ENCODE measurements at regions not wholly inside any gene's neighbourhood (a gene's known extent, or its start where the extent isn't known, plus 50 kb on each side); places are given as distances from the start of the nearest gene placed in this dataset.
A peak's percentile ranks its signal among the peaks of the same experiment; 100 is the strongest.

DNA sequence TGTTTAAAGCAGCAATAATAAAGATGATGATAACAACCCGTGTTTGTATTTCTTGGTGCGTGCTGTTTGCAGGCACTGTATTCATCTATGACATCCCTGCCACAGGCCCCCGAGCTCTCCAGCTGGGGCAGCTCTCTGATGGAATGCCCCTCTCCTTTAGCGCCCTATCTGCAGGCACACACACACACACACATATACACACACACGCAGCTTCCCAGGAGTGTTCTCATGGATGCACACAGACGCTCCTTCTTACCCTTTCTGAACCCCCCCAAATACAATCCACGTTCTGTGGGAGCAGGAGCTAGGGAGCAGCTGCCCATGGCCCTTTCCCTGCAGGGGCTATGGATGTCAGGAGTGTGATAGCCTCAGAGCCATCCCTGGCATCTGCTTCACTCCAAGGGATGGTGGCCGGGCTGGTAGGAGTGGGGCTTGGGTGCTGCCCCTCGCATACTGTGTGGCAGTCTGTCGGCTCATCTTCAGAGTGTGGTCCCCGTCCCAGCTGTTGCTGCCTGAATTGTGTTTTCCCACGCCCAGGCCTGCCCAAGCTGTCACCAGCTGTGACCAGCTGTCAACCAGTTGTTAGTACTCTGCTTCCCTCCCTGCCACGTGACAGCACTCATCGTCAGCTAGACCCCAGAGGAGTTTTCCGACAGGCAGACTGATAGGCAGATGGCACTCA is 50.8 kb upstream of the MYCN start:
- Histone ChIP-seq H3K9me3 (no peaks in the 10 kb centered on the region), H3K4me3 (no peak overlapping the region), H3K27ac (no peak overlapping the region), H3K27me3 (no peaks in the 10 kb centered on the region), H3K4me1 (peaks cover 0 to 3% of the 10 kb centered on the region in 2 donors), H3K36me3 (no peaks in the 10 kb centered on the region)
- no peak for DNase-seq
- peak in 1 of 2 donors; percentile 24 for ATAC-seq
- in situ Hi-C loops (cut with MboI; ENCODE audit: low sequenced_read_pairs in 4 of 4) (no loop called here), intact Hi-C loops (cut with DNase I; ENCODE audit: low total_unique reads) (no loop called here)
- TF ChIP-seq POLR2A (IDR thresholded peaks at IDR 0.05) = no peak
- TF ChIP-seq, protein P1, sequence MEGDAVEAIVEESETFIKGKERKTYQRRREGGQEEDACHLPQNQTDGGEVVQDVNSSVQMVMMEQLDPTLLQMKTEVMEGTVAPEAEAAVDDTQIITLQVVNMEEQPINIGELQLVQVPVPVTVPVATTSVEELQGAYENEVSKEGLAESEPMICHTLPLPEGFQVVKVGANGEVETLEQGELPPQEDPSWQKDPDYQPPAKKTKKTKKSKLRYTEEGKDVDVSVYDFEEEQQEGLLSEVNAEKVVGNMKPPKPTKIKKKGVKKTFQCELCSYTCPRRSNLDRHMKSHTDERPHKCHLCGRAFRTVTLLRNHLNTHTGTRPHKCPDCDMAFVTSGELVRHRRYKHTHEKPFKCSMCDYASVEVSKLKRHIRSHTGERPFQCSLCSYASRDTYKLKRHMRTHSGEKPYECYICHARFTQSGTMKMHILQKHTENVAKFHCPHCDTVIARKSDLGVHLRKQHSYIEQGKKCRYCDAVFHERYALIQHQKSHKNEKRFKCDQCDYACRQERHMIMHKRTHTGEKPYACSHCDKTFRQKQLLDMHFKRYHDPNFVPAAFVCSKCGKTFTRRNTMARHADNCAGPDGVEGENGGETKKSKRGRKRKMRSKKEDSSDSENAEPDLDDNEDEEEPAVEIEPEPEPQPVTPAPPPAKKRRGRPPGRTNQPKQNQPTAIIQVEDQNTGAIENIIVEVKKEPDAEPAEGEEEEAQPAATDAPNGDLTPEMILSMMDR (IDR thresholded peaks at IDR 0.05 in 4 of 5, conservative IDR thresholded peaks at IDR 0.05 in 1 of 5) = no peak

DNA sequence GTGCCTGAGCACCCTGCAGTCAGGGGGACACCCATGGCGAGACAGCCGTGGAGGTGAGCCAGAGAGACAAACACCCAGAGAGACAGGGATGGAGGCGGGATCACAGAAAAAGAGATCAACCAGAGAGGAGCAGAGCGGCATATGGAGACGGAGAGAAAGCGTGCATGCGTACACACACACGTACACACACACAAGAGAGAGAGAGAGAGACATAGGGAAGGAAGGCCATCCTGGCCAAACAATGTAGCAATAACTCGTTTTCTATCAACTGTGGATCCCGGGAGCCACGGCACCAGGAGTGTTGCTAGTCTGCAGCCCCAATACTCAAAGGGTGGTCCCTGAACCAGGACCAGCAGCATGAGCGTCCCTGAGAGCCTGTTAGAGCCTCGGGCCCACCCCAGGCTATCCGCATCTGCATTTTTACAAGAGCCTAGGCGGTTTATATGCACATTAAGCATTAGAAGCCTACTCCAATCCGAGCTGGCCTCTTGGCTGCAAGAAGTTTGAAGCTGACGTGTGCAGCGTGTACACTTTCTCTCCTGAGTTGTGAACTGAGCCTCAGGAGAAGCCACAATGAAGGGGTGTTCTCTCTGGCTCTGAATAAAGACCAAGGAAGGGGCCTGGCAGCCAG is 50.1 kb upstream of the MYCN start:
- H3K36me3 ChIP-seq = no peaks in the 10 kb centered on the region
- H3K27me3 ChIP-seq = no peaks in the 10 kb centered on the region
- ATAC-seq (no peak), DNase-seq (no peak)
- no peak overlapping the region for H3K27ac ChIP-seq
- in situ Hi-C loops (cut with MboI; ENCODE audit: low sequenced_read_pairs in 4 of 4) = no loop called here
- H3K4me3 ChIP-seq = no peak overlapping the region
- H3K9me3 ChIP-seq = no peaks in the 10 kb centered on the region
- TF ChIP-seq, protein P1 (IDR thresholded peaks at IDR 0.05 in 4 of 5, conservative IDR thresholded peaks at IDR 0.05 in 1 of 5) = no peak
- TF ChIP-seq POLR2A (IDR thresholded peaks at IDR 0.05) = no peak
- intact Hi-C loops (cut with DNase I; ENCODE audit: low total_unique reads) = no loop called here
- H3K4me1 ChIP-seq = peaks cover 0 to 3% of the 10 kb centered on the region in 2 donors
